H9 (cell line): ENCODE measurements at regions not wholly inside any gene's neighbourhood (a gene's known extent, or its start where the extent isn't known, plus 50 kb on each side); places are given as distances from the start of the nearest gene placed in this dataset.

ENCODE experiments used
- DNase-seq: peaks from one replicate; pipeline ENCODE4 v3.0.0-alpha.2; 2017
- H2AFZ ChIP-seq: one replicate; pipeline ENCODE4 v1.6.1; 2013; ENCODE audit warnings: mild to moderate bottlenecking, low read length, control low read depth, moderate library complexity
- H2AK5ac ChIP-seq: 2 replicates; pipeline ENCODE4 v1.6.1; 2013; ENCODE audit warnings: low read length, control low read depth, mixed read lengths; ENCODE audit not compliant: insufficient read length
- H2BK120ac ChIP-seq: one replicate; pipeline ENCODE4 v1.6.1; 2013; ENCODE audit warnings: low read depth, mild to moderate bottlenecking, low read length, control low read depth, inconsistent platforms; ENCODE audit not compliant: poor library complexity, severe bottlenecking
- H2BK12ac ChIP-seq: 2 replicates; pipeline ENCODE4 v1.6.1; 2013; ENCODE audit warnings: low read length, control low read depth, mixed read lengths, low read depth; ENCODE audit not compliant: insufficient read length
- H2BK15ac ChIP-seq: 2 replicates; pipeline ENCODE4 v1.6.1; 2013; ENCODE audit warnings: low read depth, low read length, control low read depth
- H2BK20ac ChIP-seq: one replicate; pipeline ENCODE4 v1.6.1; 2013; ENCODE audit warnings: low read depth, mild to moderate bottlenecking, low read length, control low read depth, inconsistent platforms; ENCODE audit not compliant: poor library complexity, severe bottlenecking
- H2BK5ac ChIP-seq: 2 replicates; pipeline ENCODE4 v1.6.1; 2013; ENCODE audit warnings: low read length, control low read depth, mixed read lengths; ENCODE audit not compliant: insufficient read length
- H3K14ac ChIP-seq: 2 replicates; pipeline ENCODE4 v1.6.1; 2013; ENCODE audit warnings: low read length, control low read depth; ENCODE audit not compliant: insufficient read depth
- H3K18ac ChIP-seq: 2 replicates; pipeline ENCODE4 v1.6.1; 2013; ENCODE audit warnings: low read depth, mild to moderate bottlenecking, mixed read lengths, low read length, control low read depth; ENCODE audit not compliant: insufficient read length
- H3K23ac ChIP-seq: 2 replicates; pipeline ENCODE4 v1.6.1; 2013; ENCODE audit warnings: low read length, control low read depth, mixed read lengths, low read depth; ENCODE audit not compliant: insufficient read length
- H3K23me2 ChIP-seq: 2 replicates; pipeline ENCODE4 v1.6.1; 2013; ENCODE audit warnings: low read depth, mild to moderate bottlenecking, mixed read lengths, low read length, control low read depth; ENCODE audit not compliant: insufficient read length, poor library complexity, severe bottlenecking
- H3K27ac ChIP-seq: 2 replicates; pipeline ENCODE4 v1.5.1; 2013; ENCODE audit warnings: low read length, control low read depth, mixed read lengths, low read depth; ENCODE audit not compliant: insufficient read length
- H3K27me3 ChIP-seq: 2 replicates; pipeline ENCODE4 v1.6.1; 2013; ENCODE audit warnings: low read length, control low read depth, inconsistent platforms; ENCODE audit not compliant: insufficient read depth
- H3K4ac ChIP-seq: 2 replicates; pipeline ENCODE4 v1.6.1; 2013; ENCODE audit warnings: low read depth, mild to moderate bottlenecking, control low read depth, inconsistent platforms, low read length, moderate library complexity
- H3K4me1 ChIP-seq: 2 replicates; pipeline ENCODE4 v1.6.1; 2013; ENCODE audit warnings: low read length, control low read depth, inconsistent platforms; ENCODE audit not compliant: insufficient read depth
- H3K4me2 ChIP-seq: 2 replicates; pipeline ENCODE4 v1.6.1; 2013; ENCODE audit warnings: low read length, control low read depth, mixed read lengths; ENCODE audit not compliant: insufficient read length, insufficient read depth
- H3K56ac ChIP-seq: 2 replicates; pipeline ENCODE4 v1.6.1; 2013; ENCODE audit warnings: low read depth, mild to moderate bottlenecking, mixed read lengths, low read length, control low read depth; ENCODE audit not compliant: insufficient read length
- H3K79me1 ChIP-seq: 2 replicates; pipeline ENCODE4 v1.6.1; 2013; ENCODE audit warnings: low read depth, mild to moderate bottlenecking, moderate library complexity, low read length, control low read depth, inconsistent platforms; ENCODE audit not compliant: insufficient read depth, poor library complexity, severe bottlenecking
- H3K79me2 ChIP-seq: 2 replicates; pipeline ENCODE4 v1.6.1; 2013; ENCODE audit warnings: low read length, control low read depth, inconsistent platforms; ENCODE audit not compliant: insufficient read depth
- H3K9ac ChIP-seq: 2 replicates; pipeline ENCODE4 v1.6.1; 2013; ENCODE audit warnings: low read length, control low read depth, mixed read lengths; ENCODE audit not compliant: insufficient read length; ENCODE audit errors: extremely low read depth
- H3K9me3 ChIP-seq: one replicate; pipeline ENCODE4 v1.6.1; 2013; ENCODE audit warnings: low read depth, low read length, inconsistent platforms; ENCODE audit not compliant: control insufficient read depth
- H3T11ph ChIP-seq: one replicate; pipeline ENCODE4 v1.6.1; 2013; ENCODE audit warnings: mild to moderate bottlenecking, low read length, control low read depth, inconsistent platforms
- H4K20me1 ChIP-seq: one replicate; pipeline ENCODE4 v1.6.1; 2013; ENCODE audit not compliant: control insufficient read depth, insufficient read length, insufficient read depth
- H4K5ac ChIP-seq: 2 replicates; pipeline ENCODE4 v1.6.1; 2013; ENCODE audit warnings: low read depth, mild to moderate bottlenecking, mixed read lengths, low read length, control low read depth; ENCODE audit not compliant: insufficient read length
- H4K8ac ChIP-seq: replicated peaks from 2 replicates; pipeline ENCODE4 v1.6.1; 2013; ENCODE audit warnings: low read length, control low read depth, mixed read lengths, low read depth; ENCODE audit not compliant: insufficient read length
- H4K91ac ChIP-seq: 2 replicates; pipeline ENCODE4 v1.6.1; 2013; ENCODE audit warnings: low read depth, mild to moderate bottlenecking, moderate library complexity, mixed read lengths, low read length, control low read depth; ENCODE audit not compliant: insufficient read length
- H3K27ac Mint-ChIP-seq, 3 experiments: 2 replicates in 2 of 3; 3 replicates in 1 of 3; pipeline ENCODE4 v1.8.0; 2020 to 2021; ENCODE audit warnings: mixed read lengths in 3 of 3, mild to moderate bottlenecking in 1 of 3, moderate library complexity in 1 of 3
- H3K27me3 Mint-ChIP-seq: 2 replicates; pipeline ENCODE4 v1.8.0; 2021; ENCODE audit warnings: low read depth, mild to moderate bottlenecking, moderate library complexity, mixed read lengths
- H3K36me3 Mint-ChIP-seq, 3 experiments: 2 replicates in 2 of 3; 3 replicates in 1 of 3; pipeline ENCODE4 v1.8.0; 2020 to 2021; ENCODE audit warnings: low read depth in 3 of 3, mixed read lengths in 3 of 3; ENCODE audit not compliant: insufficient read depth in 1 of 3
- H3K4me1 Mint-ChIP-seq, 2 experiments: 2 replicates each; pipeline ENCODE4 v1.8.0; 2020; ENCODE audit warnings: mixed read lengths in 2 of 2
- H3K4me3 Mint-ChIP-seq, 2 experiments: 2 replicates in 1 of 2; 3 replicates in 1 of 2; pipeline ENCODE4 v1.8.0; 2020 to 2021; ENCODE audit warnings: mild to moderate bottlenecking in 2 of 2, mixed read lengths in 2 of 2, moderate library complexity in 1 of 2
- H3K9me3 Mint-ChIP-seq, 2 experiments: 2 replicates in 1 of 2; 3 replicates in 1 of 2; pipeline ENCODE4 v1.8.0; 2020; ENCODE audit warnings: mild to moderate bottlenecking in 2 of 2, mixed read lengths in 2 of 2, moderate library complexity in 1 of 2
- CTCF ChIP-seq: fragments of 200-600 bp; sonication (generic); conservative IDR thresholded peaks from 3 replicates; pipeline ENCODE4 v1.8.0; 2021; ENCODE audit warnings: antibody characterized with exemption, mild to moderate bottlenecking
- WGBS: extraction: QIAGEN DNeasy Blood & Tissue Kit; methylation state at CpG from one replicate; pipeline ENCODE4 v1.1.7; 2013; ENCODE audit warnings: missing lambda C conversion rate, low lambda C conversion rate, mixed read lengths; ENCODE audit not compliant: insufficient read length; ENCODE audit errors: extremely low coverage; 5-methylcytosine and 5-hydroxymethylcytosine counted together

- no peaks in the 10 kb centered on the region for H3K27me3 Mint-ChIP-seq
- H3K79me2 ChIP-seq = no peaks in the 10 kb centered on the region
- WGBS = no CpG with 5 or more reads among the region's 9 CpGs
Measured at GRCh38 chr5:53206562-53206961, 97.0 kb upstream of the MOCS2 start.

More at GRCh38 chr5:53206562-53206961, 97.0 kb upstream of the MOCS2 start:
- Histone ChIP-seq H3K27me3 (no peaks in the 10 kb centered on the region), H3K4me1 (no peaks in the 10 kb centered on the region), H3T11ph (no peak overlapping the region), H3K14ac (no peak overlapping the region; the same call in 1 of the 2 replicates), H3K23me2 (no peaks in the 10 kb centered on the region), H2BK12ac (no peak overlapping the region), H2BK5ac (no peak overlapping the region), H3K4ac (no peak overlapping the region), H3K56ac (no peak overlapping the region), H3K4me2 (no peak overlapping the region), H2BK120ac (no peak overlapping the region), H4K91ac (no peak overlapping the region), H3K23ac (no peak overlapping the region), H3K9me3 (no peaks in the 10 kb centered on the region), H2AK5ac (no peak overlapping the region), H2BK20ac (no peak overlapping the region), H3K79me1 (no peaks in the 10 kb centered on the region), H4K20me1 (no peaks in the 10 kb centered on the region), H3K18ac (no peak overlapping the region), H2BK15ac (no peak overlapping the region), H3K27ac (no peak overlapping the region), H4K8ac (no peak overlapping the region), H2AFZ (no peak overlapping the region), H3K9ac (no peak overlapping the region), H4K5ac (no peak overlapping the region)
- H3K36me3 Mint-ChIP-seq = no peaks in the 10 kb centered on the region
- H3K4me1 Mint-ChIP-seq = peaks cover 0 to 5% of the 10 kb centered on the region in 2 experiments; a peak in 1 of 4 replicates
- DNase-seq = no peak
- H3K9me3 Mint-ChIP-seq = peaks cover 2 to 3% of the 10 kb centered on the region in 2 experiments; a peak in 2 of 5 replicates
- no peak for TF ChIP-seq CTCF
- H3K27ac Mint-ChIP-seq = no peak overlapping the region
- H3K4me3 Mint-ChIP-seq = no peak overlapping the region
